ENCODE measurements at regions not wholly inside any gene's neighbourhood (a gene's known extent, or its start where the extent isn't known, plus 50 kb on each side); places are given as distances from the start of the nearest gene placed in this dataset.
"Not testable (repeated sequence)": the region's sequence is repeated elsewhere in the genome, so short reads cannot be mapped to it uniquely, and the experiment has no call there.

- DNase-seq (ENCODE audit: low read depth in 2 of 2): no peak
These were observed 341.1 kb downstream of the SFMBT2 start for GRCh38 chr10:7069706-7070105.

GRCh38 chr10:7056216-7056615 lies 354.6 kb downstream of the SFMBT2 start:
- DNase-seq (ENCODE audit: low read depth in 2 of 2): no peak

- DNase-seq (ENCODE audit: low read depth in 2 of 2): no peak
These were observed 355.9 kb downstream of the SFMBT2 start for GRCh38 chr10:7054915-7055314.

GRCh38 chr10:7053195-7053594 lies 357.6 kb downstream of the SFMBT2 start:
- DNase-seq (ENCODE audit: low read depth in 2 of 2): no peak

- not testable (repeated sequence) for DNase-seq (ENCODE audit: low read depth in 2 of 2)
These were observed 360.8 kb downstream of the SFMBT2 start for GRCh38 chr10:7050024-7050423.

- no peak for DNase-seq (ENCODE audit: low read depth in 2 of 2)
These were observed 362.8 kb downstream of the SFMBT2 start for GRCh38 chr10:7048061-7048460.

- DNase-seq (ENCODE audit: low read depth in 2 of 2): no peak
These were observed 364.2 kb downstream of the SFMBT2 start for GRCh38 chr10:7046615-7047014.

- DNase-seq (ENCODE audit: low read depth in 2 of 2): no peak
These were observed 364.8 kb downstream of the SFMBT2 start for GRCh38 chr10:7045891-7046599.

- no peak for DNase-seq (ENCODE audit: low read depth in 2 of 2)
These were observed 367.7 kb downstream of the SFMBT2 start for GRCh38 chr10:7043055-7043653.

- DNase-seq (ENCODE audit: low read depth in 2 of 2): no peak
These were observed 368.3 kb downstream of the SFMBT2 start for GRCh38 chr10:7042419-7043054.

GRCh38 chr10:7042000-7042399 lies 368.8 kb downstream of the SFMBT2 start:
- no peak for DNase-seq (ENCODE audit: low read depth in 2 of 2)

- DNase-seq (ENCODE audit: low read depth in 2 of 2): no peak
These were observed 370.2 kb downstream of the SFMBT2 start for GRCh38 chr10:7040681-7041080.

- DNase-seq (ENCODE audit: low read depth in 2 of 2): no peak
These were observed 371.0 kb downstream of the SFMBT2 start for GRCh38 chr10:7039859-7040258.

GRCh38 chr10:7038416-7038815 lies 372.4 kb downstream of the SFMBT2 start:
- DNase-seq (ENCODE audit: low read depth in 2 of 2): no peak

- DNase-seq (ENCODE audit: low read depth in 2 of 2): not testable (repeated sequence)
These were observed 373.4 kb downstream of the SFMBT2 start for GRCh38 chr10:7037434-7037833.

GRCh38 chr10:7036951-7037350 lies 373.9 kb downstream of the SFMBT2 start:
- no peak for DNase-seq (ENCODE audit: low read depth in 2 of 2)

GRCh38 chr10:7035126-7035761 lies 375.6 kb downstream of the SFMBT2 start:
- DNase-seq (ENCODE audit: low read depth in 2 of 2): peak; percentile 17 to 19

GRCh38 chr10:7033031-7033430 lies 377.8 kb downstream of the SFMBT2 start:
- DNase-seq (ENCODE audit: low read depth in 2 of 2): no peak

GRCh38 chr10:7030134-7030855 lies 380.5 kb downstream of the SFMBT2 start:
- no peak for DNase-seq (ENCODE audit: low read depth in 2 of 2)

- no peak for DNase-seq (ENCODE audit: low read depth in 2 of 2)
These were observed 381.2 kb downstream of the SFMBT2 start for GRCh38 chr10:7029672-7030071.

- DNase-seq (ENCODE audit: low read depth in 2 of 2): no peak
These were observed 382.0 kb downstream of the SFMBT2 start for GRCh38 chr10:7028809-7029166.
